Sigmoid colon (tissue), 6 donors: ENCODE measurements at regions not wholly inside any gene's neighbourhood (a gene's known extent, or its start where the extent isn't known, plus 50 kb on each side); places are given as distances from the start of the nearest gene placed in this dataset.
A peak's percentile ranks its signal among the peaks of the same experiment; 100 is the strongest.
"Not testable (repeated sequence)": the region's sequence is repeated elsewhere in the genome, so short reads cannot be mapped to it uniquely, and the experiment has no call there.

Experiments
- DNase-seq: peaks from one replicate; pipeline ENCODE4 v3.0.0-alpha.2; 2019
- H3K27ac ChIP-seq, 4 donors: fragments of 200-600 bp; sonication (generic); one replicate each; pipeline ENCODE4 v1.5.1; 2016 to 2019; ENCODE audit warnings: mild to moderate bottlenecking in 1 of 4
- H3K27me3 ChIP-seq, 3 donors: fragments of 200-600 bp; sonication (generic); one replicate each; pipeline ENCODE4 v1.5.1; 2019; ENCODE audit warnings: mild to moderate bottlenecking in 1 of 3
- H3K36me3 ChIP-seq, 4 donors: fragments of 200-600 bp; sonication (generic); one replicate each; pipeline ENCODE4 v1.5.1; 2016 to 2019
- H3K4me1 ChIP-seq, 4 donors: fragments of 200-600 bp; sonication (generic); one replicate each; pipeline ENCODE4 v1.5.1; 2017 to 2019
- H3K4me3 ChIP-seq, 4 donors: fragments of 200-600 bp; sonication (generic); one replicate each; pipeline ENCODE4 v1.5.1; 2017 to 2019; ENCODE audit warnings: mild to moderate bottlenecking in 2 of 4, moderate library complexity in 1 of 4
- H3K9me3 ChIP-seq, 4 donors: fragments of 200-600 bp in 3 of 4; sonication (generic) in 3 of 4; one replicate each; pipeline versions ENCODE4 v1.5.1 to v1.6.1; 2013 to 2019
- EP300 ChIP-seq, 4 donors: sonication (generic); formaldehyde crosslinking; IDR thresholded peaks; one replicate each; pipeline ENCODE4 v1.6.1; 2017; ENCODE audit warnings: antibody characterized with exemption in 4 of 4
- POLR2A ChIP-seq, 2 donors: fragments of 450-650 bp; IDR thresholded peaks; one replicate each; pipeline ENCODE4 v1.6.1; 2016; ENCODE audit warnings: antibody characterized with exemption in 2 of 2, mild to moderate bottlenecking in 2 of 2, moderate library complexity in 2 of 2
- POLR2AphosphoS5 ChIP-seq, 4 donors: sonication (generic); formaldehyde crosslinking; IDR thresholded peaks; one replicate each; pipeline ENCODE4 v1.6.1; 2017; ENCODE audit warnings: antibody characterized with exemption in 4 of 4
- WGBS, 2 donors: extraction: QIAGEN DNeasy Blood & Tissue Kit; methylation state at CpG; one replicate each; pipeline ENCODE4 v1.1.7; 2013; 5-methylcytosine and 5-hydroxymethylcytosine counted together
- intact Hi-C: fragments of 100-400 bp; cut with DNase I; formaldehyde crosslinking; loops from one replicate; pipeline ENCODE4 v1.15.1; 2023
- TF ChIP-seq, protein P1 (sequence below), 4 experiments: fragments of 450-650 bp in 3 of 4; fragments of 200-600 bp in 1 of 4; IDR thresholded peaks; one replicate each; pipeline ENCODE4 v1.5.1; 2016 to 2019; ENCODE audit warnings: antibody characterized with exemption in 4 of 4, mild to moderate bottlenecking in 3 of 4, moderate library complexity in 2 of 4
- donor health status: healthy with polysubstance abuse.
- donor health status: healthy.

DNA sequence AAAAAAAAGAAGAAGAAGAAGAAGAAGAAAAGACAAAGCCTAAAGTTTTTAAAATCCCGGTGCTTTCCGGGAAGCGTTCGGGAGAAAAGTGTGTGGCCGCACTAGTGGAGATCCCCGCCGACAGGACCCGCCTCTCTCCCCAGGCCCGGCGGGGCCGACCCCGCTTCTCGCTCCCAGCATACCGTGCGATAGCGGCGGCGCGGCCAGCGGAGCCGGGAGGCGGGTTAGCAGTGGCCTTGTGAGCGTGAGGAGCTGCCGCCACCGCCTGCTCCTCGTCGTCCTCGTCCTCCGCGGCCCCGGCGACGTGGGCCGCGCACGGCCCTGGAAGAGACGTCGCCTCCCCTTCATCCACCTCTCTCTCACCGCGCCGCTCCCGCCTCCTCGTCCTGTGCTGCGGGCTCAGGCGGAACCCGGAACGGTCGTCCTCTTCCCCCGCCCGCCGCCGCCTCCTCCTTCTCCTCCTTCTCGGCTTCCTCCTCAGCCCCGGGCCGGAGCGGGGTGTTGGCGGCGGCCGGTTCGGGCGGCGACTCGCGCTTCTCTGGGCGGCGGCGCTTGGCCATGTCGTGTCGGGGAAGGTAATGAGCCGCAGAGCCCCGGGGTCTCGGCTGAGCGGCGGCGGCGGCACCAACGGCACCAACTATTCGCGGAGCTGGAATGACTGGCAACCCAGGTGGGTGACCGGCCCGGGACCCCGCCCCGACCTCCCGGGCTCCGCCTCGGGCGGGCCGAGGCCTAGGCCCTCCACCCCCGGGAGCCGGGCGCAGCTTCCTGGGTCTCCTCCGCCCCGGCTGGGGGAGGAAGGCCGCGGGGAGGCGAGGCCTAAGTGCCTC lies 62.6 kb upstream of the CDR2 start:
- peak; percentile 85 for DNase-seq
- TF ChIP-seq POLR2AphosphoS5 (IDR thresholded peaks at IDR 0.05) (peak; percentile 55 to 76 (median 66)), POLR2A (IDR thresholded peaks at IDR 0.05) (peak; percentile 28 to 36)
- H3K27me3 ChIP-seq, H3K9me3 ChIP-seq, intact Hi-C loops, H3K4me1 ChIP-seq, H3K36me3 ChIP-seq: not testable (repeated sequence)
- WGBS, 2 donors, result 0 to 1% methylated on average over 95 to 96 of the region's 96 CpGs
- peak overlapping the region; percentile 61 to 77 (median 68) for H3K4me3 ChIP-seq
- H3K27ac ChIP-seq, result peak overlapping the region; percentile 93 to 99 (median 96)

DNA sequence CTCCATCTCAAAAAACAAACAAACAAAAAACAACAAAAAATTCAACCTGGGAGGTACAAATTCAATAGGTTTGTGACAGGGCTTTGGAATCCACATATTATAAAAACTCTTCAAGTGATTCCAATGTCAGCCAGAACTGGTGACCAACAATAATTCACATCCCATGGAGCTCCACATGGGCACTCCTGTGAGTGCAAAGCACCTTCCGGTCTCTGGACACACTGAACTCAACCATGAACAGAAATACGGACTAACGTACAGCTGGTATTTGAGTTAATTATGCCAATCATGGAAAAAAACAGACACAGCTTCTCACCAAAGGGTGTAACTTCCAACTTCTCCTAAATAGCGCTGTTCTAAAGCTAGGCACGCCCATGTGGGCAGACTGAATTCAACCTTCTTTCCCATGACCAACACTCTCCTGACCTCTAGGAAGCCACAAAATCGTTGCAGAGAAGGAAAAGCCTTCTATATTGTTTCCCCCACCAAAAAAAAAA lies 62.0 kb upstream of the CDR2 start:
- H3K9me3 ChIP-seq, H3K4me1 ChIP-seq, H3K27me3 ChIP-seq, intact Hi-C loops, H3K36me3 ChIP-seq, DNase-seq: not testable (repeated sequence)
- WGBS, 2 donors, result 0 to 3% methylated on average over 3 to 4 of the region's 6 CpGs
- peak overlapping the region; percentile 61 to 77 (median 68) for H3K4me3 ChIP-seq
- H3K27ac ChIP-seq, result peak overlapping the region; percentile 93 to 99 (median 96)

DNA sequence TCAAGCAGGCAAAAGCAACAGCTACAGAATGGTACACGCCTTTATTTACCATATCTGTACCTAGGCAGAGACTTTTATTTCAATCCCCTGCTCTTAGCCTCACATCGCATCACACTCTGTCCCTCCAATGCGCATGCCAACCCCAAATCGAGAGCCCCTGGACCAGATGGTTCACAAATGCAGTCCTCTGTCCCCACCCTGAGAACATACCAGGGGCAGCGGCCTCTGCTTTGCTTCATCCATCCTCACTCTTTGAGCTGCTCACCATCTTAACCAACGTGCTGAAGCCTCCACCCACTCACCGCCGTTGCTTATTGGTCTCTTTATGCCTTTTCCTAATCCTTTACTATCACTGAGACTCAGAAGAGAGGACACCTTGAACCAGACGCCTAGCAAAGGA lies 56.9 kb upstream of the CDR2 start:
- H3K4me3 ChIP-seq, H3K9me3 ChIP-seq, H3K27me3 ChIP-seq, DNase-seq, H3K4me1 ChIP-seq, intact Hi-C loops, H3K27ac ChIP-seq: not testable (repeated sequence)
- 73 to 87% methylated on average over 8 of the region's 9 CpGs for WGBS, 2 donors
- H3K36me3 ChIP-seq, result peaks cover 0 to 29% (median 18%) of the 10 kb centered on the region in 4 donors

DNA sequence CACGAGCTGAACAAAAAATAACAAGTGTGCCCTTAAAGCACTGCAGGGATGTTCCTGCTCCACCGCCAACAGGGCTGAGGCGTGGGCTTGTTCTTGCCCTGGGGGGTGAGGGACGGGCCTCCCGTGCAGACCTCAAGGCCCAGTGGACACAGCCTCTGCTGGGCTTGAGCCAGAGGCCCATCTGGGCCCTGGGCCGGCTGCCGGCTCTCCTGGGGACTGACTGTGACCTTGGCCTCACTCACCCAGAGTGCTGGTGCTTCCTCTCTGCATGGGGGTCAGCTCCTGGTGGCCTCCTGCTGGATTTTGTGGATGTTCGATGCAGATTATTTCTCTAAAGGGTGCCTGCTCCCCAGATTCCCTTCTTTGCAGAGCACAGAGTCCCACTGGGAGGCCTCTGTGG lies 54.2 kb upstream of the CDR2 start:
- H3K36me3 ChIP-seq, result peaks cover 0 to 29% (median 18%) of the 10 kb centered on the region in 4 donors

DNA sequence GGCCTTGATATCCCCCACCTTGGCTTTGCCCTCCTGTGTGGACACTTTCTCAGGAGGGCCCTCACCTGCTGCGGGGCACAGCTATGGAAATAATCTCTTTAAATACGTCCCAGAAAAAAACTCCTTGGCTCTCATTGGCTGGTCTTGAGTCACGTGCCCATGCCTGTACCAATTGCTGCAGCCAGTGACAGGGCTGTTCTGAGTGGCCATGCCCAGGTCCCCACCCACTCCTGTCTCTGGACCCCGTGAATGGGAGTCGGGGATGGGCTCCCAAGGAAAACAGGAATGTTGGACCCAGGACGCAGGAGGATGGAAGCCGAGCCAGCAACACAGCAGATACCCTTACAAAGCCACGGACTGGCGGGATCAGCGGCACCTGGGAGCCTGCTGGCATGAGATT lies 53.1 kb upstream of the CDR2 start:
- H3K27me3 ChIP-seq, result no peaks in the 10 kb centered on the region
- TF ChIP-seq POLR2A (IDR thresholded peaks at IDR 0.05) (no peak), POLR2AphosphoS5 (IDR thresholded peaks at IDR 0.05) (no peak), EP300 (IDR thresholded peaks at IDR 0.05) (no peak)
- TF ChIP-seq, protein P1, sequence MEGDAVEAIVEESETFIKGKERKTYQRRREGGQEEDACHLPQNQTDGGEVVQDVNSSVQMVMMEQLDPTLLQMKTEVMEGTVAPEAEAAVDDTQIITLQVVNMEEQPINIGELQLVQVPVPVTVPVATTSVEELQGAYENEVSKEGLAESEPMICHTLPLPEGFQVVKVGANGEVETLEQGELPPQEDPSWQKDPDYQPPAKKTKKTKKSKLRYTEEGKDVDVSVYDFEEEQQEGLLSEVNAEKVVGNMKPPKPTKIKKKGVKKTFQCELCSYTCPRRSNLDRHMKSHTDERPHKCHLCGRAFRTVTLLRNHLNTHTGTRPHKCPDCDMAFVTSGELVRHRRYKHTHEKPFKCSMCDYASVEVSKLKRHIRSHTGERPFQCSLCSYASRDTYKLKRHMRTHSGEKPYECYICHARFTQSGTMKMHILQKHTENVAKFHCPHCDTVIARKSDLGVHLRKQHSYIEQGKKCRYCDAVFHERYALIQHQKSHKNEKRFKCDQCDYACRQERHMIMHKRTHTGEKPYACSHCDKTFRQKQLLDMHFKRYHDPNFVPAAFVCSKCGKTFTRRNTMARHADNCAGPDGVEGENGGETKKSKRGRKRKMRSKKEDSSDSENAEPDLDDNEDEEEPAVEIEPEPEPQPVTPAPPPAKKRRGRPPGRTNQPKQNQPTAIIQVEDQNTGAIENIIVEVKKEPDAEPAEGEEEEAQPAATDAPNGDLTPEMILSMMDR (IDR thresholded peaks at IDR 0.05), result no peak
- peaks cover 0 to 29% (median 18%) of the 10 kb centered on the region in 4 donors for H3K36me3 ChIP-seq
- 93 to 96% methylated on average over 10 of the region's 10 CpGs for WGBS, 2 donors
- H3K27ac ChIP-seq, result no peak overlapping the region
- intact Hi-C loops, result no loop called here
- no peak overlapping the region for H3K4me3 ChIP-seq
- DNase-seq, result no peak
- no peaks in the 10 kb centered on the region for H3K9me3 ChIP-seq
- H3K4me1 ChIP-seq, result peaks cover 0 to 16% (median 8%) of the 10 kb centered on the region in 4 donors

More for the DNA sequence above, 54.2 kb upstream of the CDR2 start:
- no peak overlapping the region for H3K4me3 ChIP-seq
- peaks cover 0 to 16% (median 8%) of the 10 kb centered on the region in 4 donors for H3K4me1 ChIP-seq
- WGBS, 2 donors, result 81 to 84% methylated on average over 8 of the region's 8 CpGs
- no peaks in the 10 kb centered on the region for H3K9me3 ChIP-seq
- DNase-seq, result no peak
- TF ChIP-seq POLR2AphosphoS5 (IDR thresholded peaks at IDR 0.05), result no peak
- TF ChIP-seq, protein P1 (IDR thresholded peaks at IDR 0.05), result no peak
- TF ChIP-seq EP300 (IDR thresholded peaks at IDR 0.05), result no peak
- TF ChIP-seq POLR2A (IDR thresholded peaks at IDR 0.05), result no peak
- no peaks in the 10 kb centered on the region for H3K27me3 ChIP-seq
- intact Hi-C loops, result no loop called here
- H3K27ac ChIP-seq, result no peak overlapping the region

DNA sequence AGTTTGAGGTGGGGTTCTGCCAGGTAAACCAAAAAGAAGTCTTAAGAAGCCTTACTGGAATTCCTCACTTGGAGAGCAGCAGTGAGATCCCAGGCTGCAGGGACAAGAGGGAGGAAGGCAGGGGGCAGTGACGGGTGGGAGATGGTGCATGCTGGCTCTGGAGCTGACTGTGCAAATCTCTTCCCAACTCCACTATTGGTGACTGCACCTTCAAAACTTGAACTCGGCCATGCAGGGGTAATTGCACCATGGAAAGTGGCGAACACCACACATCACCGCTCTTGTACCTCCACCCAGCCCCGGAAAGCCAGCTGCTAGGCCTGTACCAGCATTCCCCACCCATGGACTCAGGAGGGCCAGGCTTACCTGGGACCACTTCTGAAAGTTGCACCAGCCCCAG lies 51.4 kb upstream of the CDR2 start:
- Histone ChIP-seq H3K4me1 (peaks cover 0 to 16% (median 8%) of the 10 kb centered on the region in 4 donors), H3K4me3 (no peak overlapping the region), H3K9me3 (no peaks in the 10 kb centered on the region), H3K36me3 (peaks cover 0 to 39% (median 18%) of the 10 kb centered on the region in 4 donors), H3K27ac (peak overlapping the region; percentile 72 to 80 (median 75)), H3K27me3 (no peaks in the 10 kb centered on the region)
- WGBS, 2 donors, result 93 to 94% methylated on average over 5 of the region's 5 CpGs
- no peak for DNase-seq
- intact Hi-C loops, result no loop called here
- TF ChIP-seq, protein P1 (IDR thresholded peaks at IDR 0.05), result no peak
- TF ChIP-seq POLR2A (IDR thresholded peaks at IDR 0.05) (no peak), POLR2AphosphoS5 (IDR thresholded peaks at IDR 0.05) (no peak), EP300 (IDR thresholded peaks at IDR 0.05) (no peak)
